ENCODE measurements at regions not wholly inside any gene's neighbourhood (a gene's known extent, or its start where the extent isn't known, plus 50 kb on each side); places are given as distances from the start of the nearest gene placed in this dataset. TPM values are rescaled to one million over a fixed set of nuclear protein-coding genes. Genes with fewer than 3 reads are reported as not detected.
"Not testable (repeated sequence)": the region's sequence is repeated elsewhere in the genome, so short reads cannot be mapped to it uniquely, and the experiment has no call there.

DNA sequence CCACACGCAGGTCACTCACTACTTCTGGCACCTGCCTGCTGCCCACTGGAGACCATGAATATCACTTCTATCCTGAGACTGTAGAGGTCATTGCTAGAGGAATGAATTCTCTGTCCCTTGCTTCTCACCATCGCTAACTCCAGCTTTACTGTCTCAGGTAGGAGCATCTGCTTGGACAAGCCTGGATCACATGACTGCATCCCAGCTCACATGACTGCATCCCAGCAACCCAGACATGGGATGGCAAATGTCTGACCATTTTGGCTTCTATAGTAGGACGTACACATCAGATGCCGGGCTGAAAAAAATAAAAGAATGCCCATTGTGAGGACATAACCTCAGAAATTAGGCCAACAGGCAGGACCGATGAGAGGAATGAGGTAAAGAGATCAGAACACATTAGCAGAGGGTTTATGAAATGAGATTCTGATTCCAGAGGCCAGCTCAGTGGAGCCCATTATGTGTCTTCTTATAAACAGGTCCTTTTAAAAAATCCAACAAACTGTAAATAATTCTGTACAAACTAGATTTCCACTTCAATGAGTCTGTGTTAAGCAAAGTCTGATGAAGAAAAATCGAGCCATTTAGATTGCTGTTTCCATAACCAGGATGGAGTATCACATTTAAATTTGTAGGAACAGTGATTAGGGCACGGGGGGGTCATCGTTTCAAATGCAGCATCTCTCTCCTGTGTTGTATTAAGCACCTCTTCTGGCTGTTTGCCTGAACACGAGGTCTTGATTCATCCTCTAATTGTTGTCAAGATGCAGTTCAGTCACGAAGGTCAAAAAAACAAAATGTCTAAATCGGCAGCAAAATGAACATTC, 126.7 kb downstream of the MTHFS start:
- DNase-seq, result no peak

DNA sequence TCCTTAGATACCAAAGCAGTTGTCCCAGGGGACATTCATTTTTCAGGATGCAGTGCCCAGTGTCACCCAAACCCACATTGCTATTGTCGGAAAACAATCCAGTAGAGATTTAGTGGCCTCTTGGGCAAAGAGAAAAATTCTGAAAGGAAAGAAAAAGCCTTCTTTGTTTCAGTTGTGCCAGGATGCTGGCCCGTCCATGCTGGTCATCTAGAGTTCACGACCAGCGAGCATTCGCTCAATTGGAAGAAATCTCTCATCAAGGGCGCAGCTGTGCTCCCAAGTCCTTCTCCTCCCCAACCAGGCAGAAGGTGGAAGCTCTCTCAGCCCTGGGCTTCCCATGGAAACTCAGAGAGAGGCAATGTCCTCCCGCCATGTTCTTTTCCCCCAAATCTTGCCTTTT, 123.7 kb downstream of the MTHFS start:
- no peak for DNase-seq

DNA sequence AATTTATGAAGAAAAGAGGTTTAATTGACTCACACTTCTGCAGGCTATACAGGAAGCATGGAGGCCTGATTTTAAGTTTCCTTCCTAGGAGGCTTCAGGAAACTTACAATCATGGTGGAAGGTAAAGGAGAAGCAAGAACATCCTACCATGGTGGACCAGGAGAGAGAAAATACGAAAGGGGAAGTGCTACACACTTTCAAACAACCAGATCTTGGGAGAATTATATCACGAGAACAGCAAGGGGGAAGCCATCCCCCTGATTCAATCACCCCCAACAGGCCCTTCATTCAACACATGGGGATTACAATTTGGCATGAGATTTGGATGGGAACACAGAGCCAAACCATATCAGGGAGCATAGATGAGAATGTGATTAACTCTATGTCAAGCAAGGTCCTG, 121.0 kb downstream of the MTHFS start:
- no peak for DNase-seq

DNA sequence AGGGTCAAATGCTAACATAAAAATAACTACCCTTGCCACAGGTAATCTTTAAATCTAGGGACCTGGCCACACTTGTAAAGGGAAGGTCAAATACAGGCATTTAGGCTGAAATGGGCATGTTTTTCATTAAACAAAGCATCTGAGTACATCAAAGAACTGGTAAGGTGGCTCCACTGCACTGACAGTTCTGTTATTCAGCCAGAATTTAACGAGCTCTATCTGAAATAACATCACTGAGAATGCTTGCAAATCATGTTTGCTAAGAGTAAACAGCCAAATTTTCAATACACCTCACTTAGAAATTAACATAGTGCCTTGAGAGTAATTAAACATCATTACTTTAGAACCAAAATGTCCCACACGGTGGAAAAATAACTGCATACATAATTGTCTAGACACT, 118.9 kb downstream of the MTHFS start:
- no peak for DNase-seq

DNA sequence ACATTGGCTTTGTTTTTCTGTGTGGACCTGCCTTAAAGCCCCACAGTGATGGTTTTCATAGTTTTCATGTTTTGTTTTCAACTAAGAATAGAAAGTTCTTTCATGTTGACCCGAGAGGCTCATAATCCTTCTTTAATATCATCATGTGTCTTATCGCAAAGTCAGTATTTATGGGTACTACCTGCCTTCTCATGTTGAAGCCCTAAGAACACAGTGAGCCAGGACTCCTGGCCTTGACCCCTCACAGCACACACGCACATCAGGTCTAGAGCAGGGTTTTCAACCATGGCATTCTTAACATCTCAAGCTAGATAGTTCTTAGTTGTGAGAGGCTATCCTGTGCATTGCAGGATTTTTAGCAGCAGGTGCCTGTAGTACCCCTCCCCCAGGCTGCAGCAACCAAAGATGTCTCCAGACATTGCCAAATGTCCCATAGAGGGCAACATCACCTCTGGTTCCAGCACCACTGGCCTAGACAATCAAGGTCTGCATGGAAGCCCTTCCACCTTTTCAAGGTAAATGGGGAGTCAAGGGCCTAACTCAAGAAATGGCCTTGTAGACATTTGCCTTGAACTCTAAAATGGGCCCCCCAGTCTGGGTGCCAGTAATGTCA, 118.3 kb downstream of the MTHFS start:
- DNase-seq, result no peak

DNA sequence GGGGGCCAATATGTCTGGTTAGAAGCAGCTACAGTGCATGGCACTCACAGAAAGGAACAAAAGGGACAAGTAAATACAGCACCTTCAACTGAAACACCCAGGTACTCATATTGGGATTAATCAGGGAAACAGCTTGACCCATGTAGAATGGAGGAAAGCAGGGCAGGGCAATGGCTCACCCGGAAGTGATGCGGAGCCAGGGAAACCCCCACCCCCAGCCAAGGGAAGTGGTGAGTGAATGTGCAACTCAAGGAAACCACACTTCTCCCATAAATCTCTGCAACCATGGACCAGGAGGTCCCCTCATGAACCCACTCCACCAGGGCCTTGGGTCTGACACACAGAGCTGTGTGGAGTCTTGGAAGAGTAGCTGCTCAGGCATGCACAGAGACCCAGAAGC, 117.1 kb downstream of the MTHFS start:
- DNase-seq, result no peak

DNA sequence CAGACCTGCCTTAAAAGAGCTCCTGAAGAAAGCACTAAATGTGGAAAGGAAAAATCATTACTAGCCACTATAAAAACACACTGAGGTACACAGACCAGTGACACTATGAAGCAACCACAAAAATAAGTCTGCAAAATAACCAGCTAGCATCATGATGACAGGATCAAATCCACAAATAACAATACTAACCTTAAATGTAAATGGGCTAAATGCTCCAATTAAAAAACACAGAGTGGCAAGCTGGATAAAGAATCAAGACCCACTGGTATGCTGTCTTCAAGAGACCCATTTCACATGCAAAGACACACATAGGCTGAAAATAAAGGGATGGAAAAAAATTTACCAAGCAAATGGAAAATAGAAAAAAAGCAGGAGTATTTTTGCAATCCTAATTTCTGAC, 114.5 kb downstream of the MTHFS start:
- not testable (repeated sequence) for DNase-seq

Small RNA genes lying in the stretch of these regions (small RNA-seq; reads per million reads assigned to genes)
- gene AC026826.2 (not detected), gene AC026826.3 (not detected)
